ENCODE measurements at regions not wholly inside any gene's neighbourhood (a gene's known extent, or its start where the extent isn't known, plus 50 kb on each side); places are given as distances from the start of the nearest gene placed in this dataset.

GRCh38 chr13:40167327-40167726 is 499.1 kb downstream of the FOXO1 start:
- Histone ChIP-seq H3K9me3 (ENCODE audit: control insufficient read depth, low read depth, low read length) (no peaks in the 10 kb centered on the region), H4K20me1 (ENCODE audit: control insufficient read depth, extremely low read depth, insufficient read depth, low read length) (no peaks in the 10 kb centered on the region), H3K9me1 (ENCODE audit: control insufficient read depth, extremely low read depth, insufficient read depth, low read length) (no peaks in the 10 kb centered on the region), H3K79me2 (ENCODE audit: control insufficient read depth, insufficient read depth, low read length) (no peaks in the 10 kb centered on the region), H3K4me3 (ENCODE audit: control insufficient read depth in 2 of 3, extremely low read depth in 1 of 3, insufficient read depth in 2 of 3, low read depth in 1 of 3, low read length in 3 of 3) (no peak overlapping the region), H3K27ac (ENCODE audit: control insufficient read depth, insufficient read depth, low read length) (no peak overlapping the region), H3K36me3 (ENCODE audit: control insufficient read depth in 2 of 2, extremely low read depth in 1 of 2, insufficient read depth in 2 of 2, low read length in 2 of 2) (no peaks in the 10 kb centered on the region), H3K9ac (ENCODE audit: control insufficient read depth, extremely low read depth, insufficient read depth, low read length) (no peak overlapping the region), H3K4me2 (ENCODE audit: control insufficient read depth, extremely low read depth, insufficient read depth, low read depth, low read length) (no peak overlapping the region), H3K4me1 (ENCODE audit: control insufficient read depth, extremely low read depth, insufficient read depth, low read length) (peaks cover 25% of the 10 kb centered on the region), H2AFZ (ENCODE audit: control insufficient read depth, low read length) (no peak overlapping the region), H3K27me3 (ENCODE audit: control insufficient read depth, extremely low read depth, insufficient read depth, low read length) (no peaks in the 10 kb centered on the region)
- no peak for FAIRE-seq
- dilution Hi-C loops (cut with MboI; ENCODE audit: extremely low pct_ligation_motif_present, low sequenced_read_pairs) = no loop called here
- TF ChIP-seq EZH2 (IDR thresholded peaks at IDR 0.05; ENCODE audit: low read length) = no peak
- no peak for TF ChIP-seq CTCF (optimal IDR thresholded peaks at IDR 0.05 in 1 of 3, IDR thresholded peaks at IDR 0.05 in 1 of 3, conservative IDR thresholded peaks at IDR 0.05 in 1 of 3; ENCODE audit: extremely low read depth in 1 of 3, insufficient read depth in 2 of 3, low read length in 3 of 3)
- DNase-seq (ENCODE audit: low read depth, low spot score) = no peak

GRCh38 chr13:40168425-40169166 is 497.8 kb downstream of the FOXO1 start:
- TF ChIP-seq EZH2 (IDR thresholded peaks at IDR 0.05; ENCODE audit: low read length) (no peak), CTCF (optimal IDR thresholded peaks at IDR 0.05 in 1 of 3, IDR thresholded peaks at IDR 0.05 in 1 of 3, conservative IDR thresholded peaks at IDR 0.05 in 1 of 3; ENCODE audit: extremely low read depth in 1 of 3, insufficient read depth in 2 of 3, low read length in 3 of 3) (no peak)
- DNase-seq (ENCODE audit: low read depth, low spot score) = no peak
- Histone ChIP-seq H3K9me1 (ENCODE audit: control insufficient read depth, extremely low read depth, insufficient read depth, low read length) (no peaks in the 10 kb centered on the region), H3K36me3 (ENCODE audit: control insufficient read depth in 2 of 2, extremely low read depth in 1 of 2, insufficient read depth in 2 of 2, low read length in 2 of 2) (no peaks in the 10 kb centered on the region), H3K4me3 (ENCODE audit: control insufficient read depth in 2 of 3, extremely low read depth in 1 of 3, insufficient read depth in 2 of 3, low read depth in 1 of 3, low read length in 3 of 3) (no peak overlapping the region), H3K27ac (ENCODE audit: control insufficient read depth, insufficient read depth, low read length) (no peak overlapping the region), H3K4me1 (ENCODE audit: control insufficient read depth, extremely low read depth, insufficient read depth, low read length) (peaks cover 31% of the 10 kb centered on the region), H3K9ac (ENCODE audit: control insufficient read depth, extremely low read depth, insufficient read depth, low read length) (no peak overlapping the region), H3K79me2 (ENCODE audit: control insufficient read depth, insufficient read depth, low read length) (no peaks in the 10 kb centered on the region), H4K20me1 (ENCODE audit: control insufficient read depth, extremely low read depth, insufficient read depth, low read length) (no peaks in the 10 kb centered on the region), H3K27me3 (ENCODE audit: control insufficient read depth, extremely low read depth, insufficient read depth, low read length) (no peaks in the 10 kb centered on the region), H3K9me3 (ENCODE audit: control insufficient read depth, low read depth, low read length) (no peaks in the 10 kb centered on the region), H3K4me2 (ENCODE audit: control insufficient read depth, extremely low read depth, insufficient read depth, low read depth, low read length) (no peak overlapping the region), H2AFZ (ENCODE audit: control insufficient read depth, low read length) (no peak overlapping the region)
- peak; percentile 44 for FAIRE-seq
- dilution Hi-C loops (cut with MboI; ENCODE audit: extremely low pct_ligation_motif_present, low sequenced_read_pairs) = no loop called here

All from keratinocyte (primary cell).